Liver (tissue), 3 donors: ENCODE measurements at regions not wholly inside any gene's neighbourhood (a gene's known extent, or its start where the extent isn't known, plus 50 kb on each side); places are given as distances from the start of the nearest gene placed in this dataset.

ENCODE experiments used
- EGR1 ChIP-seq, 2 donors: IDR thresholded peaks; 2 replicates each; pipeline ENCODE4 v1.6.1; 2016 to 2018; ENCODE audit warnings: antibody characterized with exemption in 2 of 2, low read depth in 2 of 2
- HNF4G ChIP-seq: IDR thresholded peaks from 2 replicates; pipeline ENCODE4 v1.6.1; 2016; ENCODE audit warnings: antibody characterized with exemption
- JUND ChIP-seq, 2 donors: IDR thresholded peaks; 2 replicates each; pipeline ENCODE4 v1.6.1; 2016; ENCODE audit warnings: antibody characterized with exemption in 2 of 2
- NR2F2 ChIP-seq: IDR thresholded peaks from 2 replicates; pipeline ENCODE4 v1.6.1; 2016; ENCODE audit warnings: antibody characterized with exemption
- RAD21 ChIP-seq, 2 donors: IDR thresholded peaks; 2 replicates each; pipeline ENCODE4 v1.6.1; 2016; ENCODE audit warnings: antibody characterized with exemption in 2 of 2, mild to moderate bottlenecking in 2 of 2
- RXRA ChIP-seq, 2 donors: IDR thresholded peaks; 2 replicates each; pipeline ENCODE4 v1.6.1; 2017 to 2018; ENCODE audit warnings: antibody characterized with exemption in 2 of 2, mild to moderate bottlenecking in 1 of 2
- SP1 ChIP-seq: IDR thresholded peaks from 2 replicates; pipeline ENCODE4 v1.6.1; 2018; ENCODE audit warnings: antibody characterized with exemption, mild to moderate bottlenecking
- TAF1 ChIP-seq: conservative IDR thresholded peaks from 2 replicates; pipeline ENCODE4 v1.6.1; 2016; ENCODE audit warnings: antibody characterized with exemption, mild to moderate bottlenecking
- YY1 ChIP-seq: IDR thresholded peaks from 2 replicates; pipeline ENCODE4 v1.6.1; 2016; ENCODE audit warnings: antibody characterized with exemption, mild to moderate bottlenecking
- TF ChIP-seq, protein P1 (sequence below): fragments of 150-350 bp; IDR thresholded peaks from 2 replicates; pipeline ENCODE4 v1.5.1; 2017; ENCODE audit warnings: improper control_type of control experiment, low read depth, low read length; ENCODE audit not compliant: missing input control
- TF ChIP-seq, protein P2 (sequence below): IDR thresholded peaks from 2 replicates; pipeline ENCODE4 v1.6.1; 2016; ENCODE audit warnings: antibody characterized with exemption, mild to moderate bottlenecking
- TF ChIP-seq, protein P3 (sequence below): IDR thresholded peaks from 2 replicates; pipeline ENCODE4 v1.6.1; 2016; ENCODE audit warnings: antibody characterized with exemption
- TF ChIP-seq, protein P4 (sequence below): IDR thresholded peaks from 2 replicates; pipeline ENCODE4 v1.6.1; 2016; ENCODE audit warnings: antibody characterized with exemption
- TF ChIP-seq, protein P5 (sequence below): IDR thresholded peaks from 2 replicates; pipeline ENCODE4 v1.6.1; 2016; ENCODE audit warnings: antibody characterized with exemption
- donor health status: healthy.
- donor health status: healthy.

DNA sequence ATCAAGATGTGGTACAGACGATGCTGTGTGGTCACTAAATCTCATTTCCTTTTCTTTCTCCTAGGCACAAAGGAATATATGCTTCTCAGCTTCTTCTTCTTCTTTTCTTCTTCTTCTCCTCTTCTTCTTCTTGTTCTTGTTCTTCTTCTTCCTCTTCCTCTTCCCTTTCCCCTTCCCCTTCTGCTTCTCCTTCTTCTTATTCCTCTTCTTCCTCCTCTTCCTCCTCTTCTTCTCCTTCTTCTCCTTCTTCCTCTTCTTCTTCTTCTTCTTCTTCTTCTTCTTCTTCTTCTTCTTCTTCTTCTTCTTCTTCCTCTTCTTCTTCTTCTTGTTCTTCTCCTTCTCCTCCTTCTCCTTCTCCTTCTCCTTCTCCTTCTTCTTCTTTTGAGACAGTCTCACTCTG is 190.4 kb upstream of the DTNBP1 start:
- TF ChIP-seq YY1 (no peak), TAF1 (no peak), EGR1 (IDR thresholded peaks at IDR 0.05; ENCODE audit: low read depth in 2 of 2) (no peak), JUND (IDR thresholded peaks at IDR 0.05) (no peak), RAD21 (IDR thresholded peaks at IDR 0.05) (no peak), SP1 (no peak), HNF4G (no peak), NR2F2 (no peak), RXRA (IDR thresholded peaks at IDR 0.05) (no peak)
- TF ChIP-seq, protein P1, sequence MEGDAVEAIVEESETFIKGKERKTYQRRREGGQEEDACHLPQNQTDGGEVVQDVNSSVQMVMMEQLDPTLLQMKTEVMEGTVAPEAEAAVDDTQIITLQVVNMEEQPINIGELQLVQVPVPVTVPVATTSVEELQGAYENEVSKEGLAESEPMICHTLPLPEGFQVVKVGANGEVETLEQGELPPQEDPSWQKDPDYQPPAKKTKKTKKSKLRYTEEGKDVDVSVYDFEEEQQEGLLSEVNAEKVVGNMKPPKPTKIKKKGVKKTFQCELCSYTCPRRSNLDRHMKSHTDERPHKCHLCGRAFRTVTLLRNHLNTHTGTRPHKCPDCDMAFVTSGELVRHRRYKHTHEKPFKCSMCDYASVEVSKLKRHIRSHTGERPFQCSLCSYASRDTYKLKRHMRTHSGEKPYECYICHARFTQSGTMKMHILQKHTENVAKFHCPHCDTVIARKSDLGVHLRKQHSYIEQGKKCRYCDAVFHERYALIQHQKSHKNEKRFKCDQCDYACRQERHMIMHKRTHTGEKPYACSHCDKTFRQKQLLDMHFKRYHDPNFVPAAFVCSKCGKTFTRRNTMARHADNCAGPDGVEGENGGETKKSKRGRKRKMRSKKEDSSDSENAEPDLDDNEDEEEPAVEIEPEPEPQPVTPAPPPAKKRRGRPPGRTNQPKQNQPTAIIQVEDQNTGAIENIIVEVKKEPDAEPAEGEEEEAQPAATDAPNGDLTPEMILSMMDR: no peak
- TF ChIP-seq, protein P2, sequence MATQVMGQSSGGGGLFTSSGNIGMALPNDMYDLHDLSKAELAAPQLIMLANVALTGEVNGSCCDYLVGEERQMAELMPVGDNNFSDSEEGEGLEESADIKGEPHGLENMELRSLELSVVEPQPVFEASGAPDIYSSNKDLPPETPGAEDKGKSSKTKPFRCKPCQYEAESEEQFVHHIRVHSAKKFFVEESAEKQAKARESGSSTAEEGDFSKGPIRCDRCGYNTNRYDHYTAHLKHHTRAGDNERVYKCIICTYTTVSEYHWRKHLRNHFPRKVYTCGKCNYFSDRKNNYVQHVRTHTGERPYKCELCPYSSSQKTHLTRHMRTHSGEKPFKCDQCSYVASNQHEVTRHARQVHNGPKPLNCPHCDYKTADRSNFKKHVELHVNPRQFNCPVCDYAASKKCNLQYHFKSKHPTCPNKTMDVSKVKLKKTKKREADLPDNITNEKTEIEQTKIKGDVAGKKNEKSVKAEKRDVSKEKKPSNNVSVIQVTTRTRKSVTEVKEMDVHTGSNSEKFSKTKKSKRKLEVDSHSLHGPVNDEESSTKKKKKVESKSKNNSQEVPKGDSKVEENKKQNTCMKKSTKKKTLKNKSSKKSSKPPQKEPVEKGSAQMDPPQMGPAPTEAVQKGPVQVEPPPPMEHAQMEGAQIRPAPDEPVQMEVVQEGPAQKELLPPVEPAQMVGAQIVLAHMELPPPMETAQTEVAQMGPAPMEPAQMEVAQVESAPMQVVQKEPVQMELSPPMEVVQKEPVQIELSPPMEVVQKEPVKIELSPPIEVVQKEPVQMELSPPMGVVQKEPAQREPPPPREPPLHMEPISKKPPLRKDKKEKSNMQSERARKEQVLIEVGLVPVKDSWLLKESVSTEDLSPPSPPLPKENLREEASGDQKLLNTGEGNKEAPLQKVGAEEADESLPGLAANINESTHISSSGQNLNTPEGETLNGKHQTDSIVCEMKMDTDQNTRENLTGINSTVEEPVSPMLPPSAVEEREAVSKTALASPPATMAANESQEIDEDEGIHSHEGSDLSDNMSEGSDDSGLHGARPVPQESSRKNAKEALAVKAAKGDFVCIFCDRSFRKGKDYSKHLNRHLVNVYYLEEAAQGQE: no peak
- TF ChIP-seq, protein P3, sequence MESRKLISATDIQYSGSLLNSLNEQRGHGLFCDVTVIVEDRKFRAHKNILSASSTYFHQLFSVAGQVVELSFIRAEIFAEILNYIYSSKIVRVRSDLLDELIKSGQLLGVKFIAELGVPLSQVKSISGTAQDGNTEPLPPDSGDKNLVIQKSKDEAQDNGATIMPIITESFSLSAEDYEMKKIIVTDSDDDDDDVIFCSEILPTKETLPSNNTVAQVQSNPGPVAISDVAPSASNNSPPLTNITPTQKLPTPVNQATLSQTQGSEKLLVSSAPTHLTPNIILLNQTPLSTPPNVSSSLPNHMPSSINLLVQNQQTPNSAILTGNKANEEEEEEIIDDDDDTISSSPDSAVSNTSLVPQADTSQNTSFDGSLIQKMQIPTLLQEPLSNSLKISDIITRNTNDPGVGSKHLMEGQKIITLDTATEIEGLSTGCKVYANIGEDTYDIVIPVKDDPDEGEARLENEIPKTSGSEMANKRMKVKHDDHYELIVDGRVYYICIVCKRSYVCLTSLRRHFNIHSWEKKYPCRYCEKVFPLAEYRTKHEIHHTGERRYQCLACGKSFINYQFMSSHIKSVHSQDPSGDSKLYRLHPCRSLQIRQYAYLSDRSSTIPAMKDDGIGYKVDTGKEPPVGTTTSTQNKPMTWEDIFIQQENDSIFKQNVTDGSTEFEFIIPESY: no peak
- TF ChIP-seq, protein P4, sequence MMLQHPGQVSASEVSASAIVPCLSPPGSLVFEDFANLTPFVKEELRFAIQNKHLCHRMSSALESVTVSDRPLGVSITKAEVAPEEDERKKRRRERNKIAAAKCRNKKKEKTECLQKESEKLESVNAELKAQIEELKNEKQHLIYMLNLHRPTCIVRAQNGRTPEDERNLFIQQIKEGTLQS: no peak
- TF ChIP-seq, protein P5, sequence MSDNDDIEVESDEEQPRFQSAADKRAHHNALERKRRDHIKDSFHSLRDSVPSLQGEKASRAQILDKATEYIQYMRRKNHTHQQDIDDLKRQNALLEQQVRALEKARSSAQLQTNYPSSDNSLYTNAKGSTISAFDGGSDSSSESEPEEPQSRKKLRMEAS: no peak
